Hypothalamus (tissue), 51 donors: ENCODE measurements at regions not wholly inside any gene's neighbourhood (a gene's known extent, or its start where the extent isn't known, plus 50 kb on each side); places are given as distances from the start of the nearest gene placed in this dataset.
"Not testable (repeated sequence)": the region's sequence is repeated elsewhere in the genome, so short reads cannot be mapped to it uniquely, and the experiment has no call there.

Source experiments
- DNase-seq, 51 donors: peaks; one replicate each; lab custom pipeline; 2025; lab: John Stamatoyannopoulos, UW

GRCh38 chr10:33493978-33494377 lies 159.5 kb upstream of the NRP1 start:
- no peak for DNase-seq

- no peak for DNase-seq
Measured at GRCh38 chr10:33493497-33493896, 159.0 kb upstream of the NRP1 start.

GRCh38 chr10:33492701-33493345 lies 158.4 kb upstream of the NRP1 start:
- DNase-seq = no peak

GRCh38 chr10:33489501-33490176 lies 155.2 kb upstream of the NRP1 start:
- no peak for DNase-seq

- no peak for DNase-seq
Measured at GRCh38 chr10:33487014-33487776, 152.7 kb upstream of the NRP1 start.

- no peak for DNase-seq
Measured at GRCh38 chr10:33485276-33485675, 150.8 kb upstream of the NRP1 start.

- no peak for DNase-seq
Measured at GRCh38 chr10:33484787-33485186, 150.3 kb upstream of the NRP1 start.

GRCh38 chr10:33483816-33484190 lies 149.3 kb upstream of the NRP1 start:
- DNase-seq = no peak

- DNase-seq = no peak
Measured at GRCh38 chr10:33483124-33483815, 148.8 kb upstream of the NRP1 start.

- DNase-seq = no peak
Measured at GRCh38 chr10:33482486-33482885, 148.0 kb upstream of the NRP1 start.

- DNase-seq = no peak
Measured at GRCh38 chr10:33481184-33481583, 146.7 kb upstream of the NRP1 start.

- DNase-seq = not testable (repeated sequence)
Measured at GRCh38 chr10:33480417-33480816, 145.9 kb upstream of the NRP1 start.

- no peak for DNase-seq
Measured at GRCh38 chr10:33478675-33479125, 144.2 kb upstream of the NRP1 start.

- DNase-seq = no peak
Measured at GRCh38 chr10:33478089-33478674, 143.7 kb upstream of the NRP1 start.

- DNase-seq = no peak
Measured at GRCh38 chr10:33477291-33478088, 143.0 kb upstream of the NRP1 start.

GRCh38 chr10:33476757-33477273 lies 142.3 kb upstream of the NRP1 start:
- no peak for DNase-seq

- no peak for DNase-seq
Measured at GRCh38 chr10:33473688-33474087, 139.2 kb upstream of the NRP1 start.

GRCh38 chr10:33468006-33468405 lies 133.5 kb upstream of the NRP1 start:
- not testable (repeated sequence) for DNase-seq

- no peak for DNase-seq
Measured at GRCh38 chr10:33465747-33466146, 131.3 kb upstream of the NRP1 start.

- no peak for DNase-seq
Measured at GRCh38 chr10:33463011-33463410, 128.5 kb upstream of the NRP1 start.
